ENCODE measurements at regions not wholly inside any gene's neighbourhood (a gene's known extent, or its start where the extent isn't known, plus 50 kb on each side); places are given as distances from the start of the nearest gene placed in this dataset.

GRCh38 chr2:42960002-42960841 lies 167.8 kb upstream of the HAAO start:
- Histone ChIP-seq H3K27ac (ENCODE audit: insufficient read depth, low read length) (peak overlapping the region; percentile 42), H3K4me1 (ENCODE audit: control insufficient read depth, extremely low read depth, insufficient read depth, low read length) (peaks cover 33% of the 10 kb centered on the region), H3K36me3 (ENCODE audit: control insufficient read depth, insufficient read depth, low read length) (no peaks in the 10 kb centered on the region), H3K4me2 (ENCODE audit: extremely low read depth, insufficient read depth, low read length) (no peak overlapping the region), H2AFZ (ENCODE audit: low read length) (no peak overlapping the region), H3K9ac (ENCODE audit: insufficient read depth, low read length) (no peak overlapping the region), H3K9me3 (ENCODE audit: control insufficient read depth, insufficient read depth, low read depth, low read length) (no peaks in the 10 kb centered on the region), H3K4me3 (replicated peaks in 1 of 4; ENCODE audit: control extremely low read depth in 1 of 4, insufficient read depth in 1 of 4, low read depth in 3 of 4, low read length in 4 of 4) (no peak overlapping the region), H4K20me1 (ENCODE audit: control insufficient read depth, extremely low read depth, insufficient read depth, low read length) (no peaks in the 10 kb centered on the region), H3K79me2 (ENCODE audit: control insufficient read depth, insufficient read depth, low read length) (no peaks in the 10 kb centered on the region), H3K27me3 (ENCODE audit: control insufficient read depth, insufficient read depth, low read length) (no peaks in the 10 kb centered on the region)
- TF ChIP-seq, protein P1, sequence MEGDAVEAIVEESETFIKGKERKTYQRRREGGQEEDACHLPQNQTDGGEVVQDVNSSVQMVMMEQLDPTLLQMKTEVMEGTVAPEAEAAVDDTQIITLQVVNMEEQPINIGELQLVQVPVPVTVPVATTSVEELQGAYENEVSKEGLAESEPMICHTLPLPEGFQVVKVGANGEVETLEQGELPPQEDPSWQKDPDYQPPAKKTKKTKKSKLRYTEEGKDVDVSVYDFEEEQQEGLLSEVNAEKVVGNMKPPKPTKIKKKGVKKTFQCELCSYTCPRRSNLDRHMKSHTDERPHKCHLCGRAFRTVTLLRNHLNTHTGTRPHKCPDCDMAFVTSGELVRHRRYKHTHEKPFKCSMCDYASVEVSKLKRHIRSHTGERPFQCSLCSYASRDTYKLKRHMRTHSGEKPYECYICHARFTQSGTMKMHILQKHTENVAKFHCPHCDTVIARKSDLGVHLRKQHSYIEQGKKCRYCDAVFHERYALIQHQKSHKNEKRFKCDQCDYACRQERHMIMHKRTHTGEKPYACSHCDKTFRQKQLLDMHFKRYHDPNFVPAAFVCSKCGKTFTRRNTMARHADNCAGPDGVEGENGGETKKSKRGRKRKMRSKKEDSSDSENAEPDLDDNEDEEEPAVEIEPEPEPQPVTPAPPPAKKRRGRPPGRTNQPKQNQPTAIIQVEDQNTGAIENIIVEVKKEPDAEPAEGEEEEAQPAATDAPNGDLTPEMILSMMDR (conservative IDR thresholded peaks at IDR 0.05 in 1 of 2, IDR thresholded peaks at IDR 0.05 in 1 of 2; ENCODE audit: low read depth in 1 of 2, low read length in 2 of 2): no peak
- no peak for TF ChIP-seq EZH2 (IDR thresholded peaks at IDR 0.05; ENCODE audit: low read length, missing control alignments)
- DNase-seq (ENCODE audit: low read depth in 2 of 2): no peak

DNA sequence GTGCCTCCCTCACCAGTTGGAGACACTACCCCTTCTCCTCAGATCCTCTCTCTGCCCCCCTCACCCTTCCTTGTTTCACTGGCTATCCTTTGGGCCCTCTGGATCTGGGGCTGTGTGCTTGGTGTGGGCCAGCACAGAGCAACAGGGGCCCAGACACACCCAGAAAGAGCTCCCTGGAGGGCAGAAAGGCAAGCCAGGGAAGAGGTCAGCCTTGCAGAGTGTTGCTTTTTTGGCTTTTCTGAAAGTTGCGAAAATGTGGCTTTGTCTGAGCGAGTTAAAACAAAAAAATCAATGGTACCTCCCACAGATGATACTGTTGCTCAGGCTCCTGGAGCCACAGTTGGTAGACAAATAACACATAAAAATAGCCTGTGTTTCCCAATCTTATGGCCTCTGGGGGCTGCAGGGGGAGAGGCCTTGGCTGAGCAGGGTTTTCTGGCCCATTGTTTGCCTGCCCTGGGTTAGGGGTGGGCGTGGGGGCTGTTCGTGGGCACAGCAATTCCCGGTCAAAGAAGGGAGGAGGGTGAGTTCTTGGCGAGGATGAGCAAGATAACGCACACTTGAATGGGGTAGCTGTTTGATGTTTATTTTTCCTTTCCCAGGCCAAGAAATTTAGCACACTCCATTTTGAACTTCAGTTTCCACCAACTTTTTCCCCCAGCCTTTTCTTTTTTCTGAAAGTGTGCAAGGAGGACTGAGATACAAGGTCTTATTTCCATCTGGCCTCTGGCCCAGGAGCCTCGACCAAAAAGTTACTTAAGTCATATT lies 167.0 kb upstream of the HAAO start:
- TF ChIP-seq, protein P1 (conservative IDR thresholded peaks at IDR 0.05 in 1 of 2, IDR thresholded peaks at IDR 0.05 in 1 of 2; ENCODE audit: low read depth in 1 of 2, low read length in 2 of 2): no peak
- no peak for TF ChIP-seq EZH2 (IDR thresholded peaks at IDR 0.05; ENCODE audit: low read length, missing control alignments)
- Histone ChIP-seq H3K4me2 (ENCODE audit: extremely low read depth, insufficient read depth, low read length) (peak overlapping the region; percentile 15), H2AFZ (ENCODE audit: low read length) (peak overlapping the region; percentile 10), H3K36me3 (ENCODE audit: control insufficient read depth, insufficient read depth, low read length) (no peaks in the 10 kb centered on the region), H3K4me1 (ENCODE audit: control insufficient read depth, extremely low read depth, insufficient read depth, low read length) (peaks cover 31% of the 10 kb centered on the region), H3K9ac (ENCODE audit: insufficient read depth, low read length) (no peak overlapping the region), H3K27ac (ENCODE audit: insufficient read depth, low read length) (peak overlapping the region; percentile 42), H3K4me3 (replicated peaks in 1 of 4; ENCODE audit: control extremely low read depth in 1 of 4, insufficient read depth in 1 of 4, low read depth in 3 of 4, low read length in 4 of 4) (no peak overlapping the region), H3K27me3 (ENCODE audit: control insufficient read depth, insufficient read depth, low read length) (no peaks in the 10 kb centered on the region), H3K9me3 (ENCODE audit: control insufficient read depth, insufficient read depth, low read depth, low read length) (no peaks in the 10 kb centered on the region), H4K20me1 (ENCODE audit: control insufficient read depth, extremely low read depth, insufficient read depth, low read length) (no peaks in the 10 kb centered on the region), H3K79me2 (ENCODE audit: control insufficient read depth, insufficient read depth, low read length) (no peaks in the 10 kb centered on the region)
- DNase-seq (ENCODE audit: low read depth in 2 of 2): peak; percentile 56 to 94

- H3K79me2 ChIP-seq (ENCODE audit: control insufficient read depth, insufficient read depth, low read length): no peaks in the 10 kb centered on the region
- no peak overlapping the region for H3K4me2 ChIP-seq (ENCODE audit: extremely low read depth, insufficient read depth, low read length)
- H3K27me3 ChIP-seq (ENCODE audit: control insufficient read depth, insufficient read depth, low read length): no peaks in the 10 kb centered on the region
- peak overlapping the region; percentile 42 for H3K27ac ChIP-seq (ENCODE audit: insufficient read depth, low read length)
- no peaks in the 10 kb centered on the region for H3K36me3 ChIP-seq (ENCODE audit: control insufficient read depth, insufficient read depth, low read length)
- no peak for TF ChIP-seq EZH2 (IDR thresholded peaks at IDR 0.05; ENCODE audit: low read length, missing control alignments)
- TF ChIP-seq, protein P1 (conservative IDR thresholded peaks at IDR 0.05 in 1 of 2, IDR thresholded peaks at IDR 0.05 in 1 of 2; ENCODE audit: low read depth in 1 of 2, low read length in 2 of 2): no peak
- no peaks in the 10 kb centered on the region for H3K9me3 ChIP-seq (ENCODE audit: control insufficient read depth, insufficient read depth, low read depth, low read length)
- H2AFZ ChIP-seq (ENCODE audit: low read length): no peak overlapping the region
- H4K20me1 ChIP-seq (ENCODE audit: control insufficient read depth, extremely low read depth, insufficient read depth, low read length): no peaks in the 10 kb centered on the region
- no peak for DNase-seq (ENCODE audit: low read depth in 2 of 2)
- H3K9ac ChIP-seq (ENCODE audit: insufficient read depth, low read length): no peak overlapping the region
- H3K4me1 ChIP-seq (ENCODE audit: control insufficient read depth, extremely low read depth, insufficient read depth, low read length): peaks cover 30% of the 10 kb centered on the region
- H3K4me3 ChIP-seq (replicated peaks in 1 of 4; ENCODE audit: control extremely low read depth in 1 of 4, insufficient read depth in 1 of 4, low read depth in 3 of 4, low read length in 4 of 4): no peak overlapping the region
These were observed 166.4 kb upstream of the HAAO start for GRCh38 chr2:42958741-42959233.

Measured in fibroblast of lung (primary cell).